Muscle layer of duodenum (tissue), 2 donors: ENCODE measurements at regions not wholly inside any gene's neighbourhood (a gene's known extent, or its start where the extent isn't known, plus 50 kb on each side); places are given as distances from the start of the nearest gene placed in this dataset.

Experiments
- H3K27ac ChIP-seq: one replicate; pipeline ENCODE4 v1.7.0; 2013; ENCODE audit warnings: mild to moderate bottlenecking, low read length
- H3K27me3 ChIP-seq: one replicate; pipeline ENCODE4 v1.7.0; 2013; ENCODE audit warnings: low read depth, mild to moderate bottlenecking, control low read depth, low read length
- H3K36me3 ChIP-seq, 2 donors: one replicate each; pipeline ENCODE4 v1.7.0; 2013; ENCODE audit warnings: low read length in 2 of 2, control low read depth in 1 of 2, mild to moderate bottlenecking in 1 of 2; ENCODE audit not compliant: insufficient read depth in 2 of 2, control insufficient read depth in 1 of 2
- H3K4me1 ChIP-seq, 2 donors: one replicate each; pipeline ENCODE4 v1.7.0; 2013; ENCODE audit warnings: low read length in 2 of 2, mild to moderate bottlenecking in 2 of 2, control low read depth in 1 of 2, moderate library complexity in 1 of 2; ENCODE audit not compliant: insufficient read depth in 2 of 2, control insufficient read depth in 1 of 2
- H3K4me3 ChIP-seq, 2 donors: one replicate each; pipeline ENCODE4 v1.7.0; 2013; ENCODE audit warnings: low read length in 2 of 2, low read depth in 1 of 2, mild to moderate bottlenecking in 1 of 2
- H3K9me3 ChIP-seq, 2 donors: one replicate each; pipeline ENCODE4 v1.7.0; 2013; ENCODE audit warnings: low read length in 2 of 2, control low read depth in 1 of 2, mild to moderate bottlenecking in 1 of 2; ENCODE audit not compliant: control insufficient read depth in 1 of 2
- donor health status: healthy.

DNA sequence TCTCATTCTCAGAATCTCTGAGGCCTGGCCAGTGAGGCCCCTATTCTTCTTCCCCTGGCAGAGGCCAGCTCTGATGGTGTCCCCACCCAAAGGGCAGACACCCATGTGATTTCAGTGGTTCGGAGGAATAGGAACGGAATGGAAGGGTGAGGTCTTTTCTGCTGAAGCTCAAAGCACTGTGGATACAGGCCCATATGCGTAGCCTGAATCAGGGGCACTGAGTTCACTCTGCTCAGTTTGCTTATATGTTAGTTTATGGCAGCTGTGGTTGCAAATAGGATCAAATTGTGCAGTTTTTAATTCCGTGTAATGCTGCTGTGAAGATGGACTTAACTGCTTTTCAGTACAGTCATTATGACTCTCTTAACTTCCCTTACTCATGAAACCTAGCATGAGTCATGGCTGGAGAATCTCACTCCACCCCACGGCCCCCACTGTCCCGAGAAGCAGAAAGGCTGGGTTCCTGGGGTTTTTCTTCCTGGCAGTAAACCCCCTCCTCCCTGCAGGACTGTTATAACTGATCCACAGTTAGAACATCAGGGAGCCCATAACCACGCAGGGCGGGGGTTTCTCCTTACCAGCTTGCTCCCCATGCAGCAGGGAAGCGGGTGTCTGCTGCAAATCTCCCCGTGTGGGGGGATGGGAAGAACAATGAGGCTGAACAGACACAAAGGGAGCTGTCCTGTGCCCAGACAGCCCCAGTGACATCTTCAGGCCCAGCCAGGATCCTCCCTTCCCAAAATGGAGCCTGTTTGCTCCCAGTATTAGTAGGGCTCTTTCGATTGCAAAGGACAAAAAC, 122.7 kb downstream of the SLC38A6 start:
- Histone ChIP-seq H3K36me3 (no peaks in the 10 kb centered on the region), H3K27ac (peak overlapping the region; percentile 76), H3K4me3 (no peak overlapping the region), H3K4me1 (peaks cover 4 to 31% of the 10 kb centered on the region in 2 donors), H3K27me3 (no peaks in the 10 kb centered on the region), H3K9me3 (no peaks in the 10 kb centered on the region)

DNA sequence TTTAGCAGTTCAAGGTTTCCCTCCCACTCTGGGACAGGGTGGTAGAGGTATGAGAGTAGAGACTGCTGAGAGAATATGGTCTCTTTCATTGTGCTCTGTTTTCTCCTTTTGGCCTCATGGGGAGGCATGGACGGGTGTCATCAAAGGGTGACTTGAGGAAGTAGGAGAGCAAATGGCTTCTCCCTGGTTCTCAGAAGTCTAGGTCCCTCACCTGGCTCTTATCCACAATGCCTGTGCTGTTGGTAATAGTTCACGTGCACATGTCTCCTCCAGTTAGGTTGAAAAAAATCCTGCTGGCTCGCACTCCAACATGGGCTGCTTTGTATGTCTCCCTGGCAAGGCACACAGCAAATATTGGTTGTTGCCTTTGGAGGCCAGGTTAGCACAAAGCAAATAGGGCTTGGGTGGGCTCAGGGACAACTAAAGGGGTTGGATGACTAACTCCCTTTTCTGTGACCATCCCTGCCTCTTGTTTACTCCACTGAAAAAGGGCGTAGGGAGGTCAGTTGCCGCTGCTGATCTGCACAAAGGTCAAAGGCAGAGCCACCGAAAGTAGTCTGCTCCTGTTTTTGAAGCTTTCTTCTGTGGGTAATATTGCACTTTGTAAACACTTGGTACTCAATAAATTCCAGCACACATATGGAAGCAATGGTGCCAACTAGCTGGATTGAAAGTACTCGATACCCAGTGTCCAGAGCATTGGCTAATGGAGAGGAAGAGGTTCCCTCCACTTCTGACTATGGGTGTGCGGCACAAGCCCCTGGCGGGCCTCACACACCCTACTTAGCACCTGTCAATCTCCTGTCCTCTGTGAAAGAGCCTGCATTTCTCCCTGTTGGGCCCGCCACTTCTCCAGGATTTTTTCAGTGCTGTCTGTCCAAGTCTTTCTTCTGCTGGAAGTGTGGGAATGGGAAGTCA, 121.8 kb downstream of the SLC38A6 start:
- Histone ChIP-seq H3K4me3 (no peak overlapping the region), H3K9me3 (no peaks in the 10 kb centered on the region), H3K27ac (peak overlapping the region; percentile 76), H3K27me3 (no peaks in the 10 kb centered on the region), H3K4me1 (peaks cover 4 to 31% of the 10 kb centered on the region in 2 donors), H3K36me3 (peaks cover 0 to 2% of the 10 kb centered on the region in 2 donors)
